Activated gamma-delta T cell treated with Interleukin-2 at 50 U/mL for 16 hours (primary cell): ENCODE measurements at regions not wholly inside any gene's neighbourhood (a gene's known extent, or its start where the extent isn't known, plus 50 kb on each side); places are given as distances from the start of the nearest gene placed in this dataset.
"Not testable (repeated sequence)": the region's sequence is repeated elsewhere in the genome, so short reads cannot be mapped to it uniquely, and the experiment has no call there.

Experiments
- DNase-seq: peaks from one replicate; pipeline ENCODE4 v3.0.0-alpha.2; 2020

DNA sequence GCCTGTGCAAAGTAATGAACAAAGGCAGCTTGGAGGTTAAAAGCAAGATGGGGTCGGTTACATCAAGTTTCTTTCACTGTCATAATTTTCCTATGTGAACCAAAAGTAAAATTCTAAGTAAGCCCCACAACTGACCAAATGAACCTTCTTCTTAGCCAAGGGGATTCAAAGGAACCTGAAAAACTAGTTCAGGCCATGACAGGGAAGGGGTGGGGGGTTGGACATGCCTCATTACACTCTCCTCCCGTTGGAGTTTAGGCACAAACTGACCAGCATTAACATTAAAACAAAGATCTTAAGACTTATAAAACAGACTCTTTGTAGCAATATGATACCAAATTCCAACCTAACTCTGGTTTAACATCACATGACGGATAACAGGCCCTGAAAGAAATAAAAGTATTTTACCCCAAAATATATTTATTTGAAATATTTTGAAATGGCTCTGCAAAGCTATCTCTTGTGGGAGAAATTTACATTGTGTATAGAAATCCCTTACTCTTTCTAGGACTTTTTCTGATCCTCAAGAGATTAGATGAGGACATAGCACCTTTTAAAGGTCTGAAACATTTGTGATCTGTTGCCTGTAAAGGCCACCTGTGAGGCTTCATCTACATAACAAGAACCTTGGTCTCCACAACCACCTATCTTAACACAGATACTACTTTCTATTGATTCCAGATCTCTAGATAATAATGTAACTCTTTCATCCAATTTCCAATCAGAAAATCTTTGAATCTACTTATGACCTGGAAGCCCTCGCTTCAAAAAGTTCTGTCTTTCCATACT, 1829.0 kb upstream of the MIR17HG start:
- no peak for DNase-seq

GRCh38 chr13:89520468-89520867, 1827.0 kb upstream of the MIR17HG start:
- DNase-seq: no peak

- not testable (repeated sequence) for DNase-seq
Measured at GRCh38 chr13:89521672-89522071, 1825.8 kb upstream of the MIR17HG start.

- no peak for DNase-seq
Measured at GRCh38 chr13:89541091-89542030, 1806.1 kb upstream of the MIR17HG start.

- DNase-seq: no peak
Measured at GRCh38 chr13:89550938-89551337, 1796.5 kb upstream of the MIR17HG start.

GRCh38 chr13:89554801-89555200, 1792.7 kb upstream of the MIR17HG start:
- DNase-seq: no peak

GRCh38 chr13:89565476-89566100, 1781.9 kb upstream of the MIR17HG start:
- no peak for DNase-seq

DNA sequence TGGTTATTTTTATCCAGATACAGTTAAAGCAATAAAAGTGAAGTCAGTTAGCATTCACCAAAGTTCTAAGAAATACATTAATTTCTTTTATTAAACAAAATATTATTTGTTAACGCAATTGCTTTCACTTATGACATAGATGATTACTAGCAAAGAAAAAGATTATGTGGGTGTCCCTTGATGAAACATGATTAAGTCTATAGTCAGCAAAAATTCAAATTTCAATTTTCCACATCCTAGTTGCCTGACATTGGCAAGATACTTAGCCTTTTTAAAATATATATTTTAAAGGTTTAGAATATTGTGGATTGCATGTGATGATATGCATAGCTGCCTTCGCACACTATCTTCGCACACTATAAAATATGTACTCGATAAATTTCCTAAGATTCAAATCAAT, 1780.5 kb upstream of the MIR17HG start:
- DNase-seq: no peak

DNA sequence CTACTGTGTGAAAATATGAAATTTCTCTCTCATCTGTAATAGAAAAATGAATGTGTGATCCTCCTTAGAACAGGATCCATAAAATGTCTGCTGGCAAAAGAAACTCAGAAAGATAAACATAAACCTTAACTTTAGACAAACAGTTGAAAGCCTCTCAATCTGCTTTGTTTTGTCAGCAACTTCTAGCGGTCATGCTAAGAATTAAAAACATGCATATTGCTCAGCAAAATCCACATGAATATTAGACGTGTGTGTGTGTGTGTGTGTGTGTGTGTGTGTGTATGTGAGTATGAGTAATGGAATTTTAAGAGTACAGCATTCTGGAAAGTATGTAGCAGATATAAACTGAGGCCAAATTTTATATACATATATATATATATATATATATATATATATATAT, 1779.2 kb upstream of the MIR17HG start:
- no peak for DNase-seq

- no peak for DNase-seq
Measured at GRCh38 chr13:89568746-89569145, 1778.7 kb upstream of the MIR17HG start.

GRCh38 chr13:89571676-89572075, 1775.8 kb upstream of the MIR17HG start:
- no peak for DNase-seq

GRCh38 chr13:89574077-89574476, 1773.4 kb upstream of the MIR17HG start:
- DNase-seq: no peak

DNA sequence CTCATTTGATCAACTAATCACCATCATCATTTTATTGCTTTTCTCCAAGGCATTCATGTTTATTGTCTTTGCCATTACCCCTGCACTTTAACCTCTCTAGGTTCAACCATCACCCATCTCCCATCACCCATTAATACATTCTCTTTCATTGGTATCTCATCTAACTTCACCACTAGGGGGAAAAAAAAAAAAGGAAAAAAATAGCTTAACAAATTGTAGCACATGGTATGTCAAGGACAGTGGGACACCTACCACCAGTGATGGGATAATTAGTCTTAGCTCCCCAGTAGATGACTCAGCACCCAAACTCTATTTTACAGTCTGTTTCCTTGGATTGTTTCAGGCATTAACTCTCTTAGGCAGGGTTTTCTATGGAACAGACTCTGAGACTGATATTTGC, 1770.2 kb upstream of the MIR17HG start:
- no peak for DNase-seq

DNA sequence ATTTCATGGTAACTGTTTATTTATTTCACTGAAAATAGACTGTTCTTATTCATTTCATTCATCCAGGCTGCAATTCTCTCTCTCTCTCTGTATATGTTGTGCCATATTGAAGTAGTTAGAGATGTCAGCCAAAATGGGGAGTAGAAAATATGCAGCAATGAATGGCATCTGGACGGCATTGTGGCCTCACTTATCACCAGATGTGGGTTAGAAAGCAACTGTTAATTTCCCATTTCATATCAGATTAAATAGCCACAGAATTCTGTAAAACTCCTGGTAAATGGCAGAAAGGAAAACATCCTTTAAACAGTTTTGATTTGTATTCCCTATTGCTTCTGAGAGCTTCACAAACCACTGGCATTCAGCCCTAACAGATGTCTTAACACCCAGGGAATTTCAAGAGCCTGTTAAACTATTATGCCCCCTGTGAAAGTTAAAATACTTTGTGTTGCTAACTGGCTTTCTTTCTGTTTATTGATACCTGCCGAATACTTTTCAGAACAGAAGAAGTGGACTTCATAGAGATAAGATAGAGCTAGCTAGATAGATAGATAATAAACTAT, 1763.3 kb upstream of the MIR17HG start:
- no peak for DNase-seq

DNA sequence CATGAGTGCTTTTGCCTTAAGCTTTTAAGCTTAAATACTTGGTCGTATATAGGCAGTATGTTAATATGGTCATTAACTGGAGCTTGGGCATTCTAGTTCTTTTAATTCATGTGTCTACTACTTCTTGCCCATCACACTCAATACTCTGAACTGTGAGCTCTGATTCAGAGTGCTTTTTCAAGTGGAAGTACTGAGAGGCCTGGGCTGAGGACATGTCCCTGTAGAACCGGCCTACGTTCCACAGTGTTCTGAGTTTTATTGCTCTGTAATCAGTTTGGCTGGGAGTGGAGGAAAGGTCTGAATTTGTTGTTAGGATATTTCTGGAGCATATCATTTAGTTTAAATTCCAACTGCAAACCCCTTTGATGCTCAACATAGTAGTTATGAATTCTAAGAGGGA, 1744.8 kb upstream of the MIR17HG start:
- DNase-seq: no peak

DNA sequence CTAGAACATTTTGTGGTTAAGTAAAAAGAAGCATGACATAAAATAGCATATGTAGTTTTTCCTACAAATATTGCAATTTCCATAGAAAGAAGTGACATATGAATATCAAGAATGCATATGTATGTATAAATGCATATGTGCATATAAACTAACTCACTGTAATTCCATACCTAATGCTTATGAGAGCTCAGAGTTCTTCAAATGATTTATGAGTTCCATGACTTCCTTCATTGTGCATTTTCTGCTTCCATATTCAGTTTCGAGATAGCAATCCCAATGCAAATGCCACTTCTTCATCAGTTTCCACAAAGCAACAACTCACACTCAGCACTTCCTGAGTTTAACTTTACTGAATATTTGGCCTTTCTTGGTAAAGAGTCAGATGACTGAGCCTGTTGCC, 1744.3 kb upstream of the MIR17HG start:
- no peak for DNase-seq

GRCh38 chr13:89609318-89609717, 1738.2 kb upstream of the MIR17HG start:
- no peak for DNase-seq

DNA sequence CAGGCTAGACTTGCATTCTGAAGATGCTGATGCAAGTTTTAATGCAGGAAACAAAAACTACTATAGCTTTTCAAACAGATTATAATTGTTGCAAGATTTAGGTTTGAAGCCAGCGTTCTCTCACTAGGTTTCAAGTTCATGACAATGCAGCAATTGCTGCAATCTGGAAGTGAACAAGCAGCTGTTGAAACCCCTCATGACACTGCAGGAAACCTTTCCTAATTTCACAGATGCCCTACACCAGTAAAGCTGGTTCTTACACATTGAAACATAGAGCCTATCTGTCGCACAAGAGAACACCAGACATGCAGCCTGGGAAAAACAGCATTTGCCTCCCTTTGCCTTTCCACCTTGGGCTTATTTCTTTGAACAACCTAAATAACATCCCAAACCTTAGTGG, 1737.2 kb upstream of the MIR17HG start:
- DNase-seq: no peak

DNA sequence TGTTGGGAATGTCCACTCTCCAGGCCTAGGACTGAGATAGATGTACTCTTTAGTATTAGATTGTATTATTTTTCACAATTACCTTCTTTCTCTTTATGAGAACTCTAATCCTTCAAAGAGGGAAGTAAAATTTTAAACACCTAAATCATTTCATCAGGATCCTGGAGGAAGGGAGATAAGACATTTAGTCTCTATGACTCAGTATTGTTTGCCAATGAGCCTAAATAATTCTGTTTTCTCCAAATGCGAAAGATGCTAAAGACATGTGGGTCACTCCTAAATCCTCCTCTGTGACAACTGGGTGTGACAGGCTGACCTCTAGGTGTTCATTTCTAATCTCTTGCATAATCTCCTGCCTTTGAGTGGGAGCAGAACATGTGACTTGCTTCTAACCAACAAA, 1736.6 kb upstream of the MIR17HG start:
- DNase-seq: no peak

- DNase-seq: no peak
Measured at GRCh38 chr13:89627996-89628395, 1719.5 kb upstream of the MIR17HG start.

DNA sequence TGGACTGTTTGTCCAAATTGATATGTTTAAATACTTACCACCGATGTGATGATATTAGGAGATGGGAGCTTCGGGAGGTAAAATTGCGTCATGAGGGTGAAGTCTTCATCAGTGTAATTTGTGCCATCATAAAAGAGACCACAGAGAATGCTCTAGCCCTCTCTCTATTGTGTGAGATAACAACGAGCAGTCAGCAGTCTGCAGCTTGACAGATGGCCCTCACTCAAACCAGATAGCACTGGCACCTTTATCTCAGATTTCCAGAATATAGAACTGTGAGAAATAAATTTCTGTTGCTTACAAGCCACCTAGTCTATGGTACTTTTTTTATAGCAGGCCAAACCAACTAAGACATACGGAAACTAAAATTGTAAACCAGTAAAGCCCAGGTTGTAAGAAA, 1718.9 kb upstream of the MIR17HG start:
- DNase-seq: no peak

DNA sequence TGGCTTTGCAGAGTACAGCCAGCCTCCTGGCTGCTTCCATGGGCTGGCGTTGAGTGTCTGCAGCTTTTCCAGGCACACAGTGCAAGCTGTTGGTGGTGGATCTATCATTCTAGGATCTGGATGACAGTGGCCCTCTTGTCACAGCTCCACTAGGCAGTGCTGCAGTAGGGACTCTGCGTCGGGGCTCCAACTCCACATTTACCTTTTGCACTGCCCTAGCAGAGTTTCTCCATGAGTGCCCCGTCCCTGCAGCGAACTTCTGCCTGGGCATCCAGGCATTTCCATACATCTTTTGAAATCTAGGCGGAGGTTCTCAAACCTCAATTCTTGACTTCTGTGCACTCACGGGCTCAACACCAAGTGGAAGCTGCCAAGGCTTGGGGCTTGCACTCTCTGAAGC, 1697.3 kb upstream of the MIR17HG start:
- no peak for DNase-seq

DNA sequence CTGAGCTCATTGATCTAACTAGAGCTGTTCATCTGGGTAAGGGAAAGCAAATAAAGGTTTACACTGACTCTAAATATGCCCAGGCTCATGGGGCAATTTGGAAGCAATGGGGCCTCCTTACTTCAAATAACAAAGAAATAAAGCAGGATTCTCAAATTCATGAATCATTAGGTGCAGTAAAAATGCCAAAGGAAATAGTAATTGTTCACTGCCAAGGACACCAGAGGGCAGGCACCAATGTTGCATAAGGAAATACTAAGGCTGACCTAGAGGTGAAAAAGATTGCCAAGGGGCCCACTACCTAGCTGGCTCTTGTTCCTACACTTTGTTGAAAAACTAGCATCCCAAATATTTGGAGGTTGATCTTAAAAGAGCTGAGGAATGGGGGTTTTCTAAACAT, 1686.7 kb upstream of the MIR17HG start:
- DNase-seq: no peak
